Activated naive CD8-positive, alpha-beta T cell treated with anti-CD3 and anti-CD28 coated beads for 36 hours (primary cell): ENCODE measurements at regions not wholly inside any gene's neighbourhood (a gene's known extent, or its start where the extent isn't known, plus 50 kb on each side); places are given as distances from the start of the nearest gene placed in this dataset.

Source experiments
- DNase-seq: peaks from one replicate; pipeline ENCODE4 v3.0.0; 2021
- H3K27ac Mint-ChIP-seq: one replicate; pipeline ENCODE4 v1.8.0; 2022; ENCODE audit warnings: mild to moderate bottlenecking, moderate library complexity, mixed read lengths
- H3K27me3 Mint-ChIP-seq: one replicate; pipeline ENCODE4 v1.8.0; 2022; ENCODE audit warnings: mild to moderate bottlenecking, mixed read lengths
- H3K36me3 Mint-ChIP-seq: one replicate; pipeline ENCODE4 v1.8.0; 2021; ENCODE audit warnings: mild to moderate bottlenecking, mixed read lengths
- H3K4me1 Mint-ChIP-seq: one replicate; pipeline ENCODE4 v1.8.0; 2021; ENCODE audit warnings: mixed read lengths
- H3K4me3 Mint-ChIP-seq: one replicate; pipeline ENCODE4 v1.8.0; 2022; ENCODE audit warnings: mild to moderate bottlenecking, moderate library complexity, mixed read lengths
- H3K9me3 Mint-ChIP-seq: one replicate; pipeline ENCODE4 v1.8.0; 2022; ENCODE audit warnings: mixed read lengths

- Mint-ChIP-seq H3K27ac (no peak overlapping the region), H3K9me3 (no peaks in the 10 kb centered on the region), H3K4me1 (no peaks in the 10 kb centered on the region), H3K27me3 (peaks cover 18% of the 10 kb centered on the region), H3K36me3 (no peaks in the 10 kb centered on the region), H3K4me3 (no peak overlapping the region)
- no peak for DNase-seq
Observed at GRCh38 chr13:33381906-33382305, 96.4 kb upstream of the STARD13 start.

- H3K4me3 Mint-ChIP-seq: no peak overlapping the region
- no peak overlapping the region for H3K27ac Mint-ChIP-seq
- DNase-seq: no peak
- H3K4me1 Mint-ChIP-seq: no peaks in the 10 kb centered on the region
- no peaks in the 10 kb centered on the region for H3K9me3 Mint-ChIP-seq
- H3K36me3 Mint-ChIP-seq: no peaks in the 10 kb centered on the region
- H3K27me3 Mint-ChIP-seq: peaks cover 12% of the 10 kb centered on the region
Observed at GRCh38 chr13:33383724-33384577, 98.4 kb upstream of the STARD13 start.

- H3K36me3 Mint-ChIP-seq: no peaks in the 10 kb centered on the region
Observed at GRCh38 chr13:33388286-33388998, 102.9 kb upstream of the STARD13 start.

GRCh38 chr13:33392794-33393405 is 107.3 kb upstream of the STARD13 start:
- no peak for DNase-seq
- Mint-ChIP-seq H3K9me3 (no peaks in the 10 kb centered on the region), H3K4me3 (no peak overlapping the region), H3K36me3 (no peaks in the 10 kb centered on the region), H3K4me1 (no peaks in the 10 kb centered on the region), H3K27ac (no peak overlapping the region), H3K27me3 (peaks cover 3% of the 10 kb centered on the region)

More at GRCh38 chr13:33388286-33388998, 102.9 kb upstream of the STARD13 start:
- no peak for DNase-seq
- Mint-ChIP-seq H3K27me3 (peaks cover 8% of the 10 kb centered on the region), H3K9me3 (no peaks in the 10 kb centered on the region), H3K4me3 (no peak overlapping the region), H3K27ac (no peak overlapping the region), H3K4me1 (no peaks in the 10 kb centered on the region)

GRCh38 chr13:33394294-33394932 is 108.9 kb upstream of the STARD13 start:
- H3K9me3 Mint-ChIP-seq: no peaks in the 10 kb centered on the region
- no peak overlapping the region for H3K4me3 Mint-ChIP-seq
- no peaks in the 10 kb centered on the region for H3K4me1 Mint-ChIP-seq
- H3K36me3 Mint-ChIP-seq: no peaks in the 10 kb centered on the region
- peaks cover 3% of the 10 kb centered on the region for H3K27me3 Mint-ChIP-seq
- no peak for DNase-seq
- H3K27ac Mint-ChIP-seq: no peak overlapping the region

- Mint-ChIP-seq H3K36me3 (no peaks in the 10 kb centered on the region), H3K27me3 (no peaks in the 10 kb centered on the region), H3K4me1 (no peaks in the 10 kb centered on the region), H3K4me3 (no peak overlapping the region), H3K9me3 (no peaks in the 10 kb centered on the region), H3K27ac (no peak overlapping the region)
- no peak for DNase-seq
Observed at GRCh38 chr13:33401238-33401637, 115.7 kb upstream of the STARD13 start.

GRCh38 chr13:33402975-33403374 is 117.4 kb upstream of the STARD13 start:
- Mint-ChIP-seq H3K4me1 (no peaks in the 10 kb centered on the region), H3K27ac (no peak overlapping the region), H3K27me3 (no peaks in the 10 kb centered on the region), H3K36me3 (no peaks in the 10 kb centered on the region), H3K9me3 (no peaks in the 10 kb centered on the region), H3K4me3 (no peak overlapping the region)
- DNase-seq: no peak

- H3K9me3 Mint-ChIP-seq: no peaks in the 10 kb centered on the region
Observed at GRCh38 chr13:33403807-33404362, 118.3 kb upstream of the STARD13 start.

GRCh38 chr13:33405371-33405770 is 119.8 kb upstream of the STARD13 start:
- H3K36me3 Mint-ChIP-seq: no peaks in the 10 kb centered on the region
- peaks cover 4% of the 10 kb centered on the region for H3K27me3 Mint-ChIP-seq
- no peaks in the 10 kb centered on the region for H3K4me1 Mint-ChIP-seq
- H3K4me3 Mint-ChIP-seq: no peak overlapping the region
- no peaks in the 10 kb centered on the region for H3K9me3 Mint-ChIP-seq
- no peak overlapping the region for H3K27ac Mint-ChIP-seq
- no peak for DNase-seq

More at GRCh38 chr13:33403807-33404362, 118.3 kb upstream of the STARD13 start:
- Mint-ChIP-seq H3K27me3 (no peaks in the 10 kb centered on the region), H3K36me3 (no peaks in the 10 kb centered on the region), H3K27ac (no peak overlapping the region), H3K4me1 (no peaks in the 10 kb centered on the region), H3K4me3 (no peak overlapping the region)
- DNase-seq: no peak

- Mint-ChIP-seq H3K4me1 (no peaks in the 10 kb centered on the region), H3K9me3 (no peaks in the 10 kb centered on the region), H3K4me3 (no peak overlapping the region), H3K27ac (no peak overlapping the region), H3K36me3 (no peaks in the 10 kb centered on the region), H3K27me3 (peaks cover 31% of the 10 kb centered on the region)
- DNase-seq: no peak
Observed at GRCh38 chr13:33409673-33410510, 124.3 kb upstream of the STARD13 start.

- Mint-ChIP-seq H3K36me3 (no peaks in the 10 kb centered on the region), H3K27me3 (peaks cover 31% of the 10 kb centered on the region), H3K27ac (no peak overlapping the region), H3K4me3 (no peak overlapping the region), H3K4me1 (no peaks in the 10 kb centered on the region), H3K9me3 (no peaks in the 10 kb centered on the region)
- no peak for DNase-seq
Observed at GRCh38 chr13:33410619-33411018, 125.1 kb upstream of the STARD13 start.

GRCh38 chr13:33411312-33411711 is 125.8 kb upstream of the STARD13 start:
- Mint-ChIP-seq H3K4me1 (no peaks in the 10 kb centered on the region), H3K9me3 (no peaks in the 10 kb centered on the region), H3K27me3 (peaks cover 31% of the 10 kb centered on the region), H3K4me3 (no peak overlapping the region), H3K27ac (no peak overlapping the region), H3K36me3 (no peaks in the 10 kb centered on the region)
- DNase-seq: no peak

GRCh38 chr13:33415822-33416221 is 130.3 kb upstream of the STARD13 start:
- Mint-ChIP-seq H3K27me3 (peaks cover 41% of the 10 kb centered on the region), H3K36me3 (no peaks in the 10 kb centered on the region), H3K9me3 (peaks cover 2% of the 10 kb centered on the region), H3K4me1 (no peaks in the 10 kb centered on the region), H3K4me3 (no peak overlapping the region), H3K27ac (no peak overlapping the region)
- DNase-seq: no peak
